Effector memory CD8-positive, alpha-beta T cell (primary cell): ENCODE measurements at regions not wholly inside any gene's neighbourhood (a gene's known extent, or its start where the extent isn't known, plus 50 kb on each side); places are given as distances from the start of the nearest gene placed in this dataset.

Experiments
- ATAC-seq: fragments of 150-1000 bp; cut with Tn5 transposase; replicated peaks from 2 replicates; pipeline ENCODE4 v1.10.0; 2021; ENCODE audit warnings: mild to moderate bottlenecking, moderate library complexity
- DNase-seq, 3 experiments: peaks; one replicate each; pipeline ENCODE4 v3.0.0; 2021
- H3K27ac Mint-ChIP-seq, 2 donors: one replicate each; pipeline ENCODE4 v1.8.0; 2022; ENCODE audit warnings: mild to moderate bottlenecking in 2 of 2, mixed read lengths in 2 of 2, moderate library complexity in 2 of 2
- H3K27me3 Mint-ChIP-seq, 2 donors: one replicate each; pipeline ENCODE4 v1.8.0; 2022; ENCODE audit warnings: mixed read lengths in 2 of 2
- H3K36me3 Mint-ChIP-seq: one replicate; pipeline ENCODE4 v1.8.0; 2022; ENCODE audit warnings: mild to moderate bottlenecking, moderate library complexity, mixed read lengths; ENCODE audit not compliant: insufficient read depth
- H3K4me1 Mint-ChIP-seq, 2 donors: one replicate each; pipeline ENCODE4 v1.8.0; 2022; ENCODE audit warnings: low read depth in 2 of 2, mixed read lengths in 2 of 2
- H3K4me3 Mint-ChIP-seq, 2 donors: one replicate each; pipeline ENCODE4 v1.8.0; 2022; ENCODE audit warnings: mild to moderate bottlenecking in 2 of 2, mixed read lengths in 2 of 2, moderate library complexity in 2 of 2
- H3K9me3 Mint-ChIP-seq, 2 donors: one replicate each; pipeline ENCODE4 v1.8.0; 2022; ENCODE audit warnings: mixed read lengths in 2 of 2

GRCh38 chr6:156449128-156449527 is 328.1 kb upstream of the ARID1B start:
- peaks cover 11 to 25% of the 10 kb centered on the region in 2 donors for H3K27me3 Mint-ChIP-seq
- no peaks in the 10 kb centered on the region for H3K36me3 Mint-ChIP-seq
- ATAC-seq (no peak), DNase-seq (no peak)
- no peaks in the 10 kb centered on the region for H3K4me1 Mint-ChIP-seq
- peaks cover 0 to 3% of the 10 kb centered on the region in 2 donors for H3K9me3 Mint-ChIP-seq
- H3K4me3 Mint-ChIP-seq: no peak overlapping the region
- no peak overlapping the region for H3K27ac Mint-ChIP-seq

- H3K27me3 Mint-ChIP-seq: peaks cover 8 to 22% of the 10 kb centered on the region in 2 donors
- DNase-seq: no peak
Observed at GRCh38 chr6:156448579-156448978, 328.6 kb upstream of the ARID1B start.

DNA sequence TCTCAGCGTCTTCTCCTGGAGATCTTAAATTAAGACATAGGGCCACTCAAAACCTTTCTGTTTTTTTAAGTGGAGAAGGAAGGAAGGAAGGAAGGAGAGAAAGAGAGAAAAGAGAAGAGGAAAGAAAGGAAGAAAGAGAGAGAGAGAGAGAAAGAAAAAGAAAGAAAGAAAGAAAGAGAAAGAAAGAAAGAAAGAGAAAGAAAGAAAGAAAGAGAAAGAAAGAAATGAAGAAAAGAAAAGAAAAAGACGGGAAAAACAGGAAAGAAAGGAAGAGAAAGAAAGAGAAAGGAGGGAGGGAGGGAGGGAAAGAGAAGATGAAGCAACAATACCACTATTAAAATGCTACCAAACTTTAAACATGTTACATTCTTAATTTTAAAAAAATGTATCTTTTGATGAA is 336.5 kb upstream of the ARID1B start:
- no peaks in the 10 kb centered on the region for H3K4me1 Mint-ChIP-seq
- H3K9me3 Mint-ChIP-seq: no peaks in the 10 kb centered on the region
- no peak overlapping the region for H3K27ac Mint-ChIP-seq
- H3K4me3 Mint-ChIP-seq: no peak overlapping the region
- H3K36me3 Mint-ChIP-seq: no peaks in the 10 kb centered on the region
- DNase-seq (no peak), ATAC-seq (no peak)
- peaks cover 20 to 30% of the 10 kb centered on the region in 2 donors for H3K27me3 Mint-ChIP-seq

More at GRCh38 chr6:156448579-156448978, 328.6 kb upstream of the ARID1B start:
- Mint-ChIP-seq H3K4me1 (no peaks in the 10 kb centered on the region), H3K4me3 (no peak overlapping the region), H3K9me3 (peaks cover 0 to 3% of the 10 kb centered on the region in 2 donors), H3K36me3 (no peaks in the 10 kb centered on the region), H3K27ac (no peak overlapping the region)
- no peak for ATAC-seq

DNA sequence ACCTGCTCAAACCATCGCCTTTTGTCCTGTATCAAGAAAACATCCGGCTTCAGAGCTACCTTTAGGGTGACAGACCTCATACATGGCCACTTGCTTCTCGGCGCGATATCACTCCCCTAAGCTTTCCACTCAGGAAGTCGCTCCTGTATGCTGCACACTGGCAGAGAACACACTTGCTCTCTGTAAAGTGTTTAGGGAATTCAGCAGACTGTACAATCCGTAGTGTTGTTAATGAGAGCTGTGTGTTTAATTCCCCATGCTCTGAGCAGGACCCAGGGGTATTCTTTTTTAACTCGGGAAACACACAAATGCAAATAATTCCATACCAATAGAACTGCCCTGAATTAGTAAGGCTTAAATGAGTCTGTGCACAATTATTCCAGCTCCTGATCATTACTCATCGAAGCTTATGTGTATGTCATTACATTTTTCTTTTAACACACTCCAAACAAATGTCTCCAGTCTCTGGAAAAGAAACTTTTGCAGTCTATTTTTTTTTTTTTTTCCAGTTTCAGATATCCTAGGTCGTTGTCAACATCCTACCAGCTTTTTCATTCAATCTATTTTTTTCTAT is 338.7 kb upstream of the ARID1B start:
- peaks cover 0 to 4% of the 10 kb centered on the region in 2 donors for H3K9me3 Mint-ChIP-seq
- no peak for ATAC-seq
- no peak overlapping the region for H3K4me3 Mint-ChIP-seq
- peaks cover 14 to 27% of the 10 kb centered on the region in 2 donors for H3K27me3 Mint-ChIP-seq
- H3K4me1 Mint-ChIP-seq: no peaks in the 10 kb centered on the region
- no peak overlapping the region for H3K27ac Mint-ChIP-seq
- no peak for DNase-seq
- no peaks in the 10 kb centered on the region for H3K36me3 Mint-ChIP-seq

GRCh38 chr6:156437121-156437879 is 339.9 kb upstream of the ARID1B start:
- H3K27me3 Mint-ChIP-seq: peaks cover 14 to 27% of the 10 kb centered on the region in 2 donors
- peaks cover 0 to 4% of the 10 kb centered on the region in 2 donors for H3K9me3 Mint-ChIP-seq
- H3K4me3 Mint-ChIP-seq: no peak overlapping the region
- H3K36me3 Mint-ChIP-seq: no peaks in the 10 kb centered on the region
- DNase-seq (no peak), ATAC-seq (no peak)
- H3K27ac Mint-ChIP-seq: no peak overlapping the region
- no peaks in the 10 kb centered on the region for H3K4me1 Mint-ChIP-seq

GRCh38 chr6:156434795-156435190 is 342.4 kb upstream of the ARID1B start:
- Mint-ChIP-seq H3K9me3 (peaks cover 0 to 4% of the 10 kb centered on the region in 2 donors), H3K4me1 (no peaks in the 10 kb centered on the region), H3K27ac (no peak overlapping the region), H3K27me3 (peaks cover 14 to 25% of the 10 kb centered on the region in 2 donors), H3K4me3 (no peak overlapping the region), H3K36me3 (no peaks in the 10 kb centered on the region)
- DNase-seq (no peak), ATAC-seq (no peak)

DNA sequence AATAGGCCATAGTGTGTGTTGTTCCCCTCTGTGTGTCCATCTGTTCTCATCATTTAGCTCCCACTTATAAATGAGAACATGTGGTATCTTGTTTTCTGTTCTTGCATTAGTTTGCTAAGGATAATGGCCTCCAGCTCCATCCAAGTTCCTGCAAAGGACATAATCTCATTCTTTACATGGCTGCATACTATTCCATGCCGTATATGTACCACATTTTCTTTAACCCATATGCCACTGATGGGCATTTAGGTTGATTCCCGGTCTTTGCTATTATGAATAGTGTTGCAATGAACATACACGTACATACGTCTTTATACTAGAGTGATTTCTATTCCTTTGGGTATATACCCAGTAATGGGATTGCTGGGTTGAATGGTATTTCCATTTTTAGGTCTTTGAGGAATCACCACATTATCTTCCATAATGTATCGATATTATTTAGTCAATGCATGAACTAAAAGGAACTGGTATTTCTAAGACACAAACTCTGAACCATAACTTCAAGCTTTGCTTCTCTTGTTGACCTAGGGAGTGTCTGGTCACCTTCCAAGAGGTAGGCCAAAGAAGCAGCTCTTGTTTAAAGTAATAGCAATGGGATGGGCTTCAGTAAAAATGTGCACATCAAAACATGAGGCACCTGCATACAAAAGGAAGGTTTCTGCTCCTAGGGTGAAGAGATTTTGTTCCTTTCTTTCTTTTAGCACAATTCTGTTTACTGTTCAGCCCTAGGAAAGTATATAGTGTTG is 343.0 kb upstream of the ARID1B start:
- ATAC-seq: no peak
- Mint-ChIP-seq H3K4me1 (no peaks in the 10 kb centered on the region), H3K4me3 (no peak overlapping the region)

GRCh38 chr6:156432543-156432942 is 344.6 kb upstream of the ARID1B start:
- Mint-ChIP-seq H3K9me3 (peaks cover 0 to 4% of the 10 kb centered on the region in 2 donors), H3K36me3 (no peaks in the 10 kb centered on the region), H3K27ac (no peak overlapping the region), H3K4me1 (no peaks in the 10 kb centered on the region), H3K4me3 (no peak overlapping the region), H3K27me3 (peaks cover 14 to 17% of the 10 kb centered on the region in 2 donors)
- DNase-seq (no peak), ATAC-seq (no peak)

More for the DNA sequence above, 343.0 kb upstream of the ARID1B start:
- Mint-ChIP-seq H3K27me3 (peaks cover 14 to 22% of the 10 kb centered on the region in 2 donors), H3K9me3 (peaks cover 0 to 4% of the 10 kb centered on the region in 2 donors), H3K36me3 (no peaks in the 10 kb centered on the region), H3K27ac (no peak overlapping the region)
- no peak for DNase-seq

GRCh38 chr6:156430386-156430785 is 346.8 kb upstream of the ARID1B start:
- DNase-seq: no peak
- H3K36me3 Mint-ChIP-seq: no peaks in the 10 kb centered on the region
- no peak overlapping the region for H3K27ac Mint-ChIP-seq
- ATAC-seq: no peak
- no peak overlapping the region for H3K4me3 Mint-ChIP-seq
- peaks cover 0 to 4% of the 10 kb centered on the region in 2 donors for H3K9me3 Mint-ChIP-seq
- peaks cover 0 to 6% of the 10 kb centered on the region in 2 donors for H3K27me3 Mint-ChIP-seq
- H3K4me1 Mint-ChIP-seq: no peaks in the 10 kb centered on the region

GRCh38 chr6:156427345-156427744 is 349.8 kb upstream of the ARID1B start:
- peaks cover 11 to 24% of the 10 kb centered on the region in 2 donors for H3K4me1 Mint-ChIP-seq
- H3K36me3 Mint-ChIP-seq: no peaks in the 10 kb centered on the region
- H3K4me3 Mint-ChIP-seq: no peak overlapping the region
- ATAC-seq (no peak), DNase-seq (no peak)
- no peaks in the 10 kb centered on the region for H3K27me3 Mint-ChIP-seq
- no peaks in the 10 kb centered on the region for H3K9me3 Mint-ChIP-seq
- no peak overlapping the region for H3K27ac Mint-ChIP-seq

GRCh38 chr6:156425359-156426020 is 351.7 kb upstream of the ARID1B start:
- Mint-ChIP-seq H3K4me1 (peaks cover 11 to 24% of the 10 kb centered on the region in 2 donors), H3K9me3 (peaks cover 0 to 2% of the 10 kb centered on the region in 2 donors), H3K27ac (no peak overlapping the region), H3K27me3 (no peaks in the 10 kb centered on the region), H3K36me3 (no peaks in the 10 kb centered on the region), H3K4me3 (no peak overlapping the region)
- DNase-seq (no peak), ATAC-seq (no peak)

DNA sequence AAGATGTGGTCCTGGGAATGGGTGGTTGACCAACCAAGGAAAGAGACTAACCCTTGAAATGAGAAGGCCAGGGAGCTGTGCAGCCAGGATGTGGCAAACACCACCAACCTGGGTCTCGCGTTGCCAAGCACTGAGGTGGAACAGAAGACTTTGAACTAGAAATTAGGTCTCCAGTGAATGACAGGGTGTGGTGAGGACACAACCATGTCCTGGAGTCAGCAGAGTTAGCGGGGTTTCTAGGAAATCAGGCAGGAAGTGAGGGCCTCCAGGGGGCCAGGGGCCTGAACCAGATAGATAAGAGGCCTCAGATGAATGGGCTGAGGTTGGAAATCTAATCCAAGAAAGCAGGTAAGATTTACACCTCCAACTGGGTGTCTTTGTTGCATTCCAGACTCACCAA is 353.3 kb upstream of the ARID1B start:
- Mint-ChIP-seq H3K27me3 (no peaks in the 10 kb centered on the region), H3K36me3 (no peaks in the 10 kb centered on the region), H3K4me1 (peaks cover 11 to 24% of the 10 kb centered on the region in 2 donors), H3K27ac (peak overlapping the region in 1 of 2 donors; percentile 73), H3K4me3 (peak overlapping the region in 1 of 2 donors; percentile 63), H3K9me3 (peaks cover 0 to 2% of the 10 kb centered on the region in 2 donors)
- ATAC-seq (peak; percentile 86), DNase-seq (peak in 2 of 3 experiments; percentile 18 to 24)

DNA sequence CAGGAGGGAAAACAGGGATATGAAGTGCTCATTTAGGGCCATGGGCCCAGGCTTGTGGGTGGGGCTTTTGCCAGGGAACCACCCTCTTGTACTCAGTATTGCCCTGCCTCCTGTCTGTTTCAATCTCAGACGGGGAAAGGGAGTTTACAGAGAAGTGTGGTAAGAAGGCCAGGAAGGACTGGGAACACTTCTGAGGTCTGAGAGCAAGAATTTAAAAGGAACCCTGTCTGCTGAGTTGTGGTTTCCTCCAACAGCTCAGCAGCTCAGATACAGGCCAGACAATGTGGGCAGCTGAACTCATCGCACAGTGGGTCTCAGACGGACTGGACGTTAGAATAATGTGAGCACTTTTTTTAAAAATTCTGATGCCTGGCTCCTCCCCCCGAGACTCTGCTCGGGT is 354.1 kb upstream of the ARID1B start:
- no peaks in the 10 kb centered on the region for H3K27me3 Mint-ChIP-seq
- ATAC-seq (peak; percentile 55), DNase-seq (no peak)
- H3K4me1 Mint-ChIP-seq: peaks cover 11 to 24% of the 10 kb centered on the region in 2 donors
- H3K9me3 Mint-ChIP-seq: peaks cover 0 to 2% of the 10 kb centered on the region in 2 donors
- no peaks in the 10 kb centered on the region for H3K36me3 Mint-ChIP-seq
- H3K27ac Mint-ChIP-seq: peak overlapping the region in 1 of 2 donors; percentile 73
- H3K4me3 Mint-ChIP-seq: peak overlapping the region in 1 of 2 donors; percentile 63
